Lower leg skin (tissue), 4 donors: ENCODE measurements at regions not wholly inside any gene's neighbourhood (a gene's known extent, or its start where the extent isn't known, plus 50 kb on each side); places are given as distances from the start of the nearest gene placed in this dataset.

Source experiments
- DNase-seq, 2 donors: peaks; one replicate each; pipeline ENCODE4 v3.0.0-alpha.2; 2019; ENCODE audit warnings: low spot score in 2 of 2
- H3K4me3 ChIP-seq: fragments of 200-600 bp; sonication (generic); 2 replicates; pipeline ENCODE4 v1.5.1; 2017; ENCODE audit warnings: mild to moderate bottlenecking, low read depth; ENCODE audit not compliant: poor library complexity, severe bottlenecking
- POLR2A ChIP-seq, 2 donors: fragments of 450-650 bp; IDR thresholded peaks; one replicate each; pipeline ENCODE4 v1.6.1; 2016 to 2017; ENCODE audit warnings: antibody characterized with exemption in 2 of 2, mild to moderate bottlenecking in 1 of 2, moderate library complexity in 1 of 2
- WGBS, 2 donors: methylation state at CpG; one replicate each; pipeline ENCODE4 v1.1.5; 2018; 5-methylcytosine and 5-hydroxymethylcytosine counted together
- intact Hi-C: fragments of 100-400 bp; cut with DNase I; formaldehyde crosslinking; loops from one replicate; pipeline ENCODE4 v1.15.0; 2023; ENCODE audit warnings: low total_unique reads
- TF ChIP-seq, protein P1 (sequence below), 3 donors: fragments of 450-650 bp; IDR thresholded peaks; one replicate each; pipeline ENCODE4 v1.5.1; 2016; ENCODE audit warnings: antibody characterized with exemption in 3 of 3, mild to moderate bottlenecking in 3 of 3, moderate library complexity in 2 of 3

DNA sequence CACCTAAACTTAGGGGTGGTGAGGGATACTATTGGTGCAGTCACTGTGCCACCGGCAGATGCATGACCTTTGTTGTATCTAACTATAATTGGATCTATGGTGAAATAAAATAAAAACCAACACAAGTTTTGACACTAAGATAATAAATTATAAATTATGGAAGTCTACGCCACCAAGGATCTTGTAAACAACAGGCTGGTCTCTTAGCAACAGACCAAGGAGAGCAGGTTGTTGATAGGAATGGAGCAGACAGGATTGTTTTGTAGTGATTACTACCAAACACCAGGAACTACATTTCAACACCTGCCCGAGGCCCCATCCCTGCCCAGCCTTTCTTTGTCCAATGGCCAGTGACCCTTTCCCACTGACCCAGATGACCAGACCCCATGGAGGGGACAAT, 1178.0 kb downstream of the VRK1 start:
- 51 to 53% methylated on average over 3 of the region's 3 CpGs for WGBS, 2 donors
- intact Hi-C loops: no loop called here

DNA sequence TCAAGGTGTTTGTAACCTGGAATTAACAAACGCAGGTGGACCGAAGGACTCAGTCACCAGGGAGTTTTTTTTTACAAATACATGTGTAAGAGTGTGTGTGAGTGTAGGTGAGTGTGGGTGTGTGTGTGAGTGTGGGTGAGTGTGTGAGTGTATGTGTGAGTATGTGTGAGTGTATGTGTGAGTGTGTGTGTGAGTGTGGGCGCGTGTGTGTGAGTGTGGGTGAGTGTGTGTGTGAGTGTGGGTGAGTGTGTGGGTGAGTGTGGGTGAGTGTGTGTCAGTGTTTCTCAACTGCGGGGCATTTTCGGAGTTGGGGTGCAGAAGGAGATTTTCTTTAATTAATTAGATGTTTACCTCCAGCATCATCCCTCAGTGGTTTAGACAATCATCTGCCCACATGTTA, 1178.8 kb downstream of the VRK1 start:
- TF ChIP-seq, protein P1, sequence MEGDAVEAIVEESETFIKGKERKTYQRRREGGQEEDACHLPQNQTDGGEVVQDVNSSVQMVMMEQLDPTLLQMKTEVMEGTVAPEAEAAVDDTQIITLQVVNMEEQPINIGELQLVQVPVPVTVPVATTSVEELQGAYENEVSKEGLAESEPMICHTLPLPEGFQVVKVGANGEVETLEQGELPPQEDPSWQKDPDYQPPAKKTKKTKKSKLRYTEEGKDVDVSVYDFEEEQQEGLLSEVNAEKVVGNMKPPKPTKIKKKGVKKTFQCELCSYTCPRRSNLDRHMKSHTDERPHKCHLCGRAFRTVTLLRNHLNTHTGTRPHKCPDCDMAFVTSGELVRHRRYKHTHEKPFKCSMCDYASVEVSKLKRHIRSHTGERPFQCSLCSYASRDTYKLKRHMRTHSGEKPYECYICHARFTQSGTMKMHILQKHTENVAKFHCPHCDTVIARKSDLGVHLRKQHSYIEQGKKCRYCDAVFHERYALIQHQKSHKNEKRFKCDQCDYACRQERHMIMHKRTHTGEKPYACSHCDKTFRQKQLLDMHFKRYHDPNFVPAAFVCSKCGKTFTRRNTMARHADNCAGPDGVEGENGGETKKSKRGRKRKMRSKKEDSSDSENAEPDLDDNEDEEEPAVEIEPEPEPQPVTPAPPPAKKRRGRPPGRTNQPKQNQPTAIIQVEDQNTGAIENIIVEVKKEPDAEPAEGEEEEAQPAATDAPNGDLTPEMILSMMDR (IDR thresholded peaks at IDR 0.05): no peak
- no peak for TF ChIP-seq POLR2A (IDR thresholded peaks at IDR 0.05)
- WGBS, 2 donors: 44 to 45% methylated on average over 6 of the region's 6 CpGs
- DNase-seq: no peak
- H3K4me3 ChIP-seq: no peak overlapping the region
- intact Hi-C loops: no loop called here

More for the DNA sequence above, 1178.0 kb downstream of the VRK1 start:
- TF ChIP-seq POLR2A (IDR thresholded peaks at IDR 0.05): no peak
- no peak for DNase-seq
- no peak overlapping the region for H3K4me3 ChIP-seq

DNA sequence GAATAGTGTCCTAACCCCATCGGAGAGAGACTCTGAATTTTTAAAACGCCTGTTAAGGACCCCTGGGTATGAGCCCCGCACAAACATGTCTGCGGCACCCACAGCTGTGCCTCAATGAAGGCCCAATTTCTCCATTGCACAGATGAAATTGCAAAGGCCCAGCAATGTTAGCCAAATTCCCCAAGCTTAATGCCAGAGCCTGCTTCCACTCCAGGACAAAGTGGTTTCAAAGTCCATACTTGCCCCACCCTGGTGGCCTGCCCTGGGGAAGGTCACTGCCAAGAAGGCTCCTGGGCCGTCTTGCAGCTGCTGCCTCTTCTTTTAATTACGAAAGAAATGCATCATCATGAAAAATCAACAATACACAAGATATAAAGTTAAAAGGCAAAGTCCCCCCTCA, 1179.7 kb downstream of the VRK1 start:
- H3K4me3 ChIP-seq: no peak overlapping the region
- DNase-seq: peak; percentile 37 to 86
- 18 to 23% methylated on average over 6 of the region's 6 CpGs for WGBS, 2 donors
- no peak for TF ChIP-seq POLR2A (IDR thresholded peaks at IDR 0.05)
- TF ChIP-seq, protein P1 (IDR thresholded peaks at IDR 0.05): no peak
- intact Hi-C loops: no loop called here

DNA sequence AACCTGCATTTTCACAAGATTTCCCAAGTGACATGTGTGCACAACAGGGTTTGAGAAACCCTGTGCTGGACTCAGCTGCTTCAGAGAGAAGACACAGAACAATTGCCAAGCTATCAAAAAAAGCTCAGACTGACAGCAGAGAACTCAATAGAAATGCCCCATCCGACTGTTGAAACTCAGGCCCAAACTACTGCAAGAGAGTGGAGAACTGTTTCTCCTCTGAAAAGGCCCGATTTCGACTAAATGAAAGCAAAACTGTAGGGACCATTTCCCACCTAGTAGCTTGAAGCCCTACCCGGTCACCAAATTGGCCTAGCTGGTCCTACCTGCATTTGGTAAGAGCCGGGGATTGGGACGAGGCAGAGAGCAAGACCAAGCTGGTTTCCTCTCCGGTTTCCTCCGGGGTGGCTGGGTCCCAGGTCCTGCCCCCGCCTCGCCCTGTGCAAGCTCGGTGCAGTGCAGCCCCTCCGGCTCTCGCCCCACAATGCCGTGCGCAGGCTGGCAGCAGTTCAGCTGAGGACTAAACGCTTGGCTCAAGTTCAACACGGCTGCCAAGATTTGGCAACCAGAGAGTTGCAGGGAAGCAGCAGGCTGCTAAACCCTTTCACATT, 1180.6 kb downstream of the VRK1 start:
- 10 to 13% methylated on average over 17 of the region's 17 CpGs for WGBS, 2 donors
- DNase-seq: peak; percentile 87 to 94
- intact Hi-C loops: no loop called here
- no peak overlapping the region for H3K4me3 ChIP-seq
- TF ChIP-seq, protein P1 (IDR thresholded peaks at IDR 0.05): no peak
- no peak for TF ChIP-seq POLR2A (IDR thresholded peaks at IDR 0.05)

DNA sequence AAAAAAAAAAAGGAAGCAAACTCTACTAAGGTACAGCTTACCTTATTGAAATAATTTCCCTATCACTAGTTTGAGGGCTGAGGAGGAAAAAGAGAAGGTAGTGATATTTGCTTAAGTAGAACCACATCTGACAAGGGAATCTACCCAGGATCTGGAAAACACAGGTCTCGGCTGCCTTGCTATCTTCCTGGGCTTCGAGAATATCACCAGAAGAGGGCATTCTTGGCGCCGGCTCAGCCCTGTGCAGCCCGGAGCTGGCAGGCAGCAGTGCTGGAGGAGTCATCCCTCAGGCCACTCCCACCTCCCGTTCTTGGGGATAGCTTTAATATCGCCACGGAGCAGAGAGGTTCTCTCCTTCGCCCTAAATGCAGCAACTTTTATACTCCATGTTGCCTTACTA, 1181.2 kb downstream of the VRK1 start:
- peak; percentile 74 to 93 for DNase-seq
- intact Hi-C loops: no loop called here
- no peak overlapping the region for H3K4me3 ChIP-seq
- 0% methylated on average over 9 of the region's 9 CpGs for WGBS, 2 donors
- TF ChIP-seq POLR2A (IDR thresholded peaks at IDR 0.05): no peak
- TF ChIP-seq, protein P1 (IDR thresholded peaks at IDR 0.05): no peak

DNA sequence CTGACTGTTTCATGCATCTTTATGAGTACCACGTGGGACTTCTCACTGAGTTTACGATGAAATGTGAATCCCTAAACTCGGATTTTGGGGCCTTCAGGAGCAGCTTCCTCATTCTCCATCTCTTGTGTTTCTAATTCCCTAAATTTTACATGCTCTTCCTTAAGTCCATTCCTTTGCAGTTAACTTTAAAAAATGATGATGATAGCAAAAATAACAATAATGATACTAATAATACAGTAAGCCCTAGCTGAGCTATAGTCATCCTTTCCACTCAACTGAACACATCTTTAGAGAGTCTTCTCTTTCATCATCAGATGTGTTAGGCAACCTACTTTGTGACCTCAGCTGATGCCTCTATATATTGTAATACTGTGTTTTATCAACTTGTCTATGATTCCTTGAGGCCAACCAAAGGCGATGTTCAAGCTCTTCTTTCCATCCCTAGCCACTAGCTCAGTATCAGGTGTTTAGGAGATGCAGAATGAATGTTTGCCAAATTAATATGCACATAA, 1196.4 kb downstream of the VRK1 start:
- intact Hi-C loops: no loop called here
- DNase-seq: no peak
- H3K4me3 ChIP-seq: no peak overlapping the region
- TF ChIP-seq, protein P1 (IDR thresholded peaks at IDR 0.05): no peak
- no peak for TF ChIP-seq POLR2A (IDR thresholded peaks at IDR 0.05)
- 87 to 90% methylated on average over 4 of the region's 4 CpGs for WGBS, 2 donors
